ENCODE measurements at regions not wholly inside any gene's neighbourhood (a gene's known extent, or its start where the extent isn't known, plus 50 kb on each side); places are given as distances from the start of the nearest gene placed in this dataset.

DNA sequence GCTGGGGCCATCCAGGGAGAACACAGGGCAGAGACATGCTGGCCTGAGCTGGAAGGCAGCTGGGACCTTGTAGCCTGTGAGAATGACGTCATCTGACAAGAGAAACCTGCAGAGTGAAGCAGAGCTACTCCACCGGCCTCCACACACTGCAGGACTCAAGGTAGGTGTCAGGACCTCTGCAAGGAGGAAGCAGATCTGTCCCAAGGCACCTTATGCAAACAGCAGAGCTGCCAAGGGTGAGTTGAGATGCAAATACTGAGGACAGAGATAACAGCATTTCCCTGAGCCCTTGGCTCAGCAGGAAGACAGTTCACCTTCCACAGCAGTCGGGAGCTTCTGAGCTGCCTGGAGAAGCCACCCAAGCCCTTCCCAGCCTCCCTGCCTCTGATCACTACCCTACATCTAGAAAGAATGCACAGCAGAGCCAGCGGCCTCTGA, 51.9 kb upstream of the IGSF9B start:
- DNase-seq (ENCODE audit: low read depth) = no peak

DNA sequence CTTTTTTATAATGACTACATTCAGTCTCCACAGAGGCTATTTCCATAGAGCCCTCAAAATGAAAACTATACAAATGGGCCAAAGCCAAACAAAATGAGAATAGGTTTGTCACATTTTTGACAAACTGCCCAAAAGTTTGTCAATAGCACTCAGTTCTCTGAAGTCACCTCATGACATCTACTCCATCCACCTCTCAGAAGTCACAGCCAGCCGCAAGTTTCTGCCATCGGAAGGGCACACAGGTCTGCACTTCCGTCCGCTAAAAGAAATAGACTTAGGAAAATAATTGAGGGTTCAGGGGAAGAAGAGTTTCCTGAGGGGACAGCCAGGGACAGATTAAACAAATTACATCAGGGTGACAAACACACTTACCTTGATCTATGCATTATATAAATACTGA, 55.4 kb upstream of the JAM3 start:
- DNase-seq (ENCODE audit: low read depth) = no peak

DNA sequence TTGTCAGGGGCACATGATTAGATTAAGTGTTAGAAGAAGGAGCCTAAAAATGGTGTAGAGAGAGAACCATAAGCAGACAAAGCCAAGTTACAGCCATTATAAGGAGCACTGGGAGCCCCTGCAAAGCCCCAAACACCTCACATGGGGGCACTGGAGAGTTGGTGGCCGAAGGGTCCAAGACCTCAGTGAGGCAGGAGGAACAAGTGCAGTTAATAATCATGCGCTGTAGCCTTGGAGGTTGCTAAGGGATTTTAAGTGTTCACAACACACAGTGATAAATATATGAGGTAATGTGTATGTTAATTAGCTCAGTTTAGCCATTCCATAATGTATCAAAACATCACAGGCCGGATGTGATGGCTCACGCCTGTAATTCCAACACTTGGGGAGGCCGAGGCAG, 54.4 kb upstream of the JAM3 start:
- peak; percentile 24 for DNase-seq (ENCODE audit: low read depth)

DNA sequence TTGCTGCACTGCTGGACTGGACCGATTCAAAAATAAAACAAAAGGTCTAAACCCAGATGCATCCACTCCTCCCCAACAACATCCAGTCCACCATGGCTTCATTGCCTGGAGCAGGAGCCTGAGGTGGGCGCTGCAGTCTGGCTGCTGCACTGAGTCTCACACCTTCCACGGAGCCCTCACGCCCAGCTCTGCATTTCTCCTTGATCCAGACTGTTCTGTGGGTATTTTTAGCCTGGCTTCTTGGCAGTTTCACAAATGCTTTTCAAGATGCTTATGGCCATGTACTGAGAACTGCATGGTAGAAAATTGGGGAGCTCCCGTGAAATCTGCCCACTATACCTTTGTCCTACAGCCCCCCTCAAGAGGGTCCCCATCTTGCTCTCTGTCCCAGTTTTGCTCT, 53.3 kb upstream of the JAM3 start:
- DNase-seq (ENCODE audit: low read depth) = no peak

DNA sequence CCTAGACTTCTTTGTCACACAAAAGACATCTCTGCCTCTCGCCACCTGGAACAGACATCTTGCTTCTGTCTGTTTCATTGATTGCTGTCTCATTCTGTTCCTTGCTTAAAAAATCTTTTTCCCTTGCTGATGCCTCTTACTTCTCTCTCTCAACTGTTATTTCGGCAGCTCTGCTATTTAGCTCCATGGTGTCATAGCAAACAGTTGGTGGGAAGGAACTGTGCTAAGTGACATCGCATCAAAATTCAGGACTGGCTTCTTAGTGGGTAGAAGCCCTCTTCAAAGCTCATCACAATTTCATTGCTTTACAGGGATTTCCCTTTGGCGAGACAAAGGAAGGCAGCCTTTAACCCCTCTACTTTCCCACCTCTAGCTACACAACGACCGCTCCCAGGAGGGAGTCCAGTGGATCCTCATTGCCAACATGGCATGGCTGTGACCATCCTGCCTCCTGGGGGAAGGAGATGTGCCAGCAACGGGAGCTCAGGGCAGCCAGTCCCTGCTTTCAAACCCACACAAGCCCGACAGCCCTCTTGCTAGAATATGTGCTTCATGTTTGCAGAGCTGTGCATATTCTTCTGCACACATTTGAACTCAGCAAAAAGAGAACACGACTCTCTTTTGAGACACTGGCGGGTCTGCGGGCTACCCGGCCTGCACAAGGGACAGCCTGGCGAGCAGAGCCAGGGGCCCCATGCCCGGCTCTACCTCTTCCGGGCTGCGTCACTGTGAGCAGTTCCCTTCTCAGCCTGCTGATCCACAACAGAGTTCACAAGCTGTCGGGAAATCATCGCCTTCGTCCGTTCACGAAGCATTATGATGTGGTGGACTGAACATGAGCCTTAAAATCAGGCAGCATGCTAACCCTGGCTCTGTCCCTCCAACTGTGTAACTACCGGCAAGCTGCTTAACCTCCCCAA, 51.1 kb upstream of the JAM3 start:
- no peak for DNase-seq (ENCODE audit: low read depth)

All from EH (cell line).